ENCODE measurements at regions not wholly inside any gene's neighbourhood (a gene's known extent, or its start where the extent isn't known, plus 50 kb on each side); places are given as distances from the start of the nearest gene placed in this dataset.

- Histone ChIP-seq H3K36me3 (ENCODE audit: insufficient read depth) (no peaks in the 10 kb centered on the region), H3K9ac (no peak overlapping the region), H3K79me2 (ENCODE audit: insufficient read depth, low read depth) (no peaks in the 10 kb centered on the region), H3K4me2 (no peak overlapping the region), H2AFZ (ENCODE audit: low read depth) (no peak overlapping the region), H3K4me1 (ENCODE audit: low read depth, poor library complexity, severe bottlenecking) (no peaks in the 10 kb centered on the region), H3K4me3 (IDR thresholded peaks at IDR 0.05; ENCODE audit: insufficient read depth, low read depth, low read length) (no peak overlapping the region), H3K27me3 (ENCODE audit: insufficient read depth, low read depth) (no peaks in the 10 kb centered on the region), H4K20me1 (ENCODE audit: insufficient read depth) (no peaks in the 10 kb centered on the region), H3K27ac (no peak overlapping the region)
- no peak for TF ChIP-seq CTCF (conservative IDR thresholded peaks at IDR 0.05; ENCODE audit: low read depth, low read length)
Measured at GRCh38 chr5:117302949-117303348, 728.3 kb upstream of the SEMA6A start.

GRCh38 chr5:117302473-117302872, 727.9 kb upstream of the SEMA6A start:
- no peaks in the 10 kb centered on the region for H3K4me1 ChIP-seq (ENCODE audit: low read depth, poor library complexity, severe bottlenecking)
- no peak overlapping the region for H3K4me3 ChIP-seq (IDR thresholded peaks at IDR 0.05; ENCODE audit: insufficient read depth, low read depth, low read length)
- H3K36me3 ChIP-seq (ENCODE audit: insufficient read depth), result no peaks in the 10 kb centered on the region
- no peak for TF ChIP-seq CTCF (conservative IDR thresholded peaks at IDR 0.05; ENCODE audit: low read depth, low read length)
- no peaks in the 10 kb centered on the region for H3K79me2 ChIP-seq (ENCODE audit: insufficient read depth, low read depth)
- no peaks in the 10 kb centered on the region for H4K20me1 ChIP-seq (ENCODE audit: insufficient read depth)
- H3K9ac ChIP-seq, result no peak overlapping the region
- H3K4me2 ChIP-seq, result no peak overlapping the region
- H2AFZ ChIP-seq (ENCODE audit: low read depth), result no peak overlapping the region
- no peaks in the 10 kb centered on the region for H3K27me3 ChIP-seq (ENCODE audit: insufficient read depth, low read depth)
- no peak overlapping the region for H3K27ac ChIP-seq

GRCh38 chr5:117299936-117300328, 725.3 kb upstream of the SEMA6A start:
- Histone ChIP-seq H3K4me2 (no peak overlapping the region), H3K4me1 (ENCODE audit: low read depth, poor library complexity, severe bottlenecking) (no peaks in the 10 kb centered on the region), H4K20me1 (ENCODE audit: insufficient read depth) (no peaks in the 10 kb centered on the region), H3K79me2 (ENCODE audit: insufficient read depth, low read depth) (no peaks in the 10 kb centered on the region), H3K27me3 (ENCODE audit: insufficient read depth, low read depth) (no peaks in the 10 kb centered on the region), H3K4me3 (IDR thresholded peaks at IDR 0.05; ENCODE audit: insufficient read depth, low read depth, low read length) (no peak overlapping the region), H3K9ac (no peak overlapping the region), H3K36me3 (ENCODE audit: insufficient read depth) (no peaks in the 10 kb centered on the region), H3K27ac (no peak overlapping the region), H2AFZ (ENCODE audit: low read depth) (no peak overlapping the region)
- TF ChIP-seq CTCF (conservative IDR thresholded peaks at IDR 0.05; ENCODE audit: low read depth, low read length), result no peak

- Histone ChIP-seq H3K36me3 (ENCODE audit: insufficient read depth) (no peaks in the 10 kb centered on the region), H3K9ac (no peak overlapping the region), H4K20me1 (ENCODE audit: insufficient read depth) (no peaks in the 10 kb centered on the region), H2AFZ (ENCODE audit: low read depth) (no peak overlapping the region), H3K27me3 (ENCODE audit: insufficient read depth, low read depth) (no peaks in the 10 kb centered on the region), H3K4me3 (IDR thresholded peaks at IDR 0.05; ENCODE audit: insufficient read depth, low read depth, low read length) (no peak overlapping the region), H3K79me2 (ENCODE audit: insufficient read depth, low read depth) (no peaks in the 10 kb centered on the region), H3K4me2 (no peak overlapping the region), H3K4me1 (ENCODE audit: low read depth, poor library complexity, severe bottlenecking) (no peaks in the 10 kb centered on the region), H3K27ac (no peak overlapping the region)
- no peak for TF ChIP-seq CTCF (conservative IDR thresholded peaks at IDR 0.05; ENCODE audit: low read depth, low read length)
Measured at GRCh38 chr5:117299224-117299935, 724.8 kb upstream of the SEMA6A start.

All from KMS-11 (cell line).